K562 (cell line): ENCODE measurements at regions not wholly inside any gene's neighbourhood (a gene's known extent, or its start where the extent isn't known, plus 50 kb on each side); places are given as distances from the start of the nearest gene placed in this dataset.
"Not testable (repeated sequence)": the region's sequence is repeated elsewhere in the genome, so short reads cannot be mapped to it uniquely, and the experiment has no call there.

ENCODE experiments used
- ATAC-seq: fragments of 200-7000 bp; cut with Tn5 transposase; 3 replicates; pipeline ENCODE4 v1.9.1; 2020; ENCODE audit warnings: moderate library complexity
- BruUV-seq: library from RNA; stranded (reverse); fragments of 400-500 nt; replicated peaks from 2 replicates; lab custom pipeline; 2021; lab: Mats Ljungman, UMichigan
- CTCF ChIA-PET: fragments of 300-600 bp; formaldehyde crosslinking; extraction: SDS; loops from one replicate; lab custom pipeline; 2021; ENCODE audit warnings: low intra/inter-chr PET ratio; lab: Yijun Ruan, JAX
- POLR2A ChIA-PET: fragments of 300-600, 350-650 bp; sonication (Branson Sonifier 250); formaldehyde crosslinking; extraction: SDS; loops from one replicate; lab custom pipeline; 2021; ENCODE audit warnings: antibody characterized with exemption, inconsistent platforms; lab: Yijun Ruan, JAX
- DNase-seq, 4 experiments: peaks; one replicate each; pipeline versions ENCODE4 v3.0.0 to v3.0.0-alpha.2; 2011 to 2018; ENCODE audit warnings: low spot score in 3 of 4, mixed read lengths in 3 of 4; ENCODE audit errors: extremely low read depth in 1 of 4
- FAIRE-seq: peaks from 2 replicates; lab custom pipeline; 2011; peaks lifted over from hg19 to GRCh38; lab: Jason Lieb, UNC
- H2AFZ ChIP-seq: 2 replicates; pipeline ENCODE4 v1.6.0; 2011; ENCODE audit warnings: low read depth, low read length, control low read depth, inconsistent platforms
- H3K27ac ChIP-seq: fragments of 200-600 bp; 3 replicates; pipeline ENCODE4 v1.8.0; 2011; ENCODE audit warnings: low read depth, mild to moderate bottlenecking, control low read depth, inconsistent platforms, low read length, moderate library complexity, mixed read lengths; ENCODE audit errors: extremely low read depth
- H3K27me3 ChIP-seq, 2 experiments: fragments of 300-600 bp in 1 of 2; 2 replicates in 1 of 2; 3 replicates in 1 of 2; pipeline versions ENCODE4 v1.6.0 to v1.8.0; 2011; ENCODE audit warnings: inconsistent platforms in 2 of 2, low read length in 2 of 2, mild to moderate bottlenecking in 1 of 2, mixed read lengths in 1 of 2, moderate library complexity in 1 of 2; ENCODE audit not compliant: control insufficient read depth in 2 of 2, insufficient read depth in 2 of 2
- H3K36me3 ChIP-seq: fragments of 300-600 bp; 3 replicates; pipeline ENCODE4 v1.8.0; 2011; ENCODE audit warnings: mild to moderate bottlenecking, low read length, inconsistent platforms; ENCODE audit not compliant: control insufficient read depth, insufficient read depth
- H3K4me1 ChIP-seq, 2 experiments: fragments of 200-600 bp in 1 of 2; replicated peaks in 1 of 2; 2 replicates in 1 of 2; 3 replicates in 1 of 2; pipeline versions ENCODE4 v1.5.1 to v1.8.0; 2011; ENCODE audit warnings: inconsistent platforms in 2 of 2, low read length in 2 of 2, mild to moderate bottlenecking in 1 of 2, mixed read lengths in 1 of 2, moderate library complexity in 1 of 2; ENCODE audit not compliant: control insufficient read depth in 2 of 2, insufficient read depth in 2 of 2
- H3K4me2 ChIP-seq: 2 replicates; pipeline ENCODE4 v1.6.1; 2011; ENCODE audit warnings: low read length, control low read depth, inconsistent platforms, mixed read lengths; ENCODE audit not compliant: insufficient read depth
- H3K4me3 ChIP-seq: fragments of 200-600 bp; sonication (generic), shearing (Covaris generic); 2 replicates; pipeline ENCODE4 v1.5.1; 2016; ENCODE audit warnings: control low read depth, inconsistent platforms
- H3K79me2 ChIP-seq: fragments of 200-600 bp; 3 replicates; pipeline ENCODE4 v1.8.0; 2011; ENCODE audit warnings: low read length, inconsistent platforms; ENCODE audit not compliant: control insufficient read depth, insufficient read depth
- H3K9ac ChIP-seq, 2 experiments: 2 replicates each; pipeline versions ENCODE4 v1.6.0 to v1.6.1; 2011; ENCODE audit warnings: low read depth in 2 of 2, low read length in 2 of 2, control low read depth in 1 of 2, inconsistent platforms in 1 of 2, mild to moderate bottlenecking in 1 of 2, mixed read lengths in 1 of 2; ENCODE audit not compliant: insufficient read depth in 1 of 2
- H3K9me1 ChIP-seq: one replicate; pipeline ENCODE4 v1.6.0; 2011; ENCODE audit warnings: inconsistent platforms, mild to moderate bottlenecking, low read length, moderate library complexity; ENCODE audit not compliant: control insufficient read depth, insufficient read depth
- H3K9me3 ChIP-seq: replicated peaks from 2 replicates; pipeline ENCODE4 v1.5.1; 2011; ENCODE audit warnings: low read depth, low read length, inconsistent platforms; ENCODE audit not compliant: control insufficient read depth, insufficient read depth
- H4K20me1 ChIP-seq: replicated peaks from 2 replicates; pipeline ENCODE4 v1.6.1; 2011; ENCODE audit warnings: low read length, inconsistent platforms, mixed read lengths; ENCODE audit not compliant: control insufficient read depth, insufficient read depth
- BCOR ChIP-seq: fragments of 450-650 bp; IDR thresholded peaks from 2 replicates; pipeline ENCODE4 v1.6.1; 2016
- CBX3 ChIP-seq, 2 experiments: IDR thresholded peaks; 1 replicate in 1 of 2; 2 replicates in 1 of 2; pipeline ENCODE4 v1.6.1; 2012; ENCODE audit warnings: inconsistent platforms in 2 of 2, low read length in 2 of 2, borderline replicate concordance in 1 of 2, control low read depth in 1 of 2
- E2F8 ChIP-seq: fragments of 450-650 bp; IDR thresholded peaks from 2 replicates; pipeline ENCODE4 v1.7.1; 2018; ENCODE audit warnings: mild to moderate bottlenecking, low read depth; ENCODE audit not compliant: partially characterized antibody
- MTA1 ChIP-seq: fragments of 450-650 bp; IDR thresholded peaks from 2 replicates; pipeline ENCODE4 v1.6.1; 2017; ENCODE audit warnings: borderline replicate concordance
- PREB ChIP-seq: sonication (generic); formaldehyde crosslinking; IDR thresholded peaks from 2 replicates; pipeline ENCODE4 v1.8.1; 2023; ENCODE audit warnings: mild to moderate bottlenecking, missing genetic modification reagents
- THAP12 ChIP-seq: fragments of 250-450 bp; sonication (Bioruptor Pico); IDR thresholded peaks from 2 replicates; pipeline ENCODE4 v1.9.0; 2021; ENCODE audit warnings: mild to moderate bottlenecking, inconsistent platforms
- ZBED1 ChIP-seq: IDR thresholded peaks from 2 replicates; pipeline ENCODE4 v1.6.1; 2014
- ZNF121 ChIP-seq: sonication (generic); formaldehyde crosslinking; conservative IDR thresholded peaks from 2 replicates; pipeline ENCODE4 v1.8.0; 2022; ENCODE audit warnings: missing genetic modification reagents
- ZNF146 ChIP-seq: IDR thresholded peaks from one replicate; pipeline ENCODE4 v1.6.1; 2018; ENCODE audit warnings: missing compliant biosample characterization; ENCODE audit not compliant: unreplicated experiment
- WGBS: fragments of 100-300 bp; shearing (Covaris generic); methylation state at CpG from one replicate; pipeline ENCODE4 v1.1.6; 2016; ENCODE audit warnings: low coverage, mixed read lengths; ENCODE audit not compliant: insufficient coverage; ENCODE audit errors: missing lambda C conversion rate; 5-methylcytosine and 5-hydroxymethylcytosine counted together
- in situ Hi-C: fragments of 300-500 bp; cut with MboI; formaldehyde crosslinking; loops from 4 replicates; pipeline ENCODE4 v1.15.0; 2018; ENCODE audit warnings: inconsistent platforms, mixed read lengths
- intact Hi-C: fragments of 100-400 bp; cut with micrococcal nuclease; formaldehyde crosslinking; loops from 2 replicates; pipeline ENCODE4 v1.14.2; 2022

GRCh38 chr5:25289766-25290165, 645.0 kb upstream of the CDH10 start:
- H3K9me3 ChIP-seq, H3K36me3 ChIP-seq, H3K9ac ChIP-seq, H3K9me1 ChIP-seq, H3K4me1 ChIP-seq, H3K4me2 ChIP-seq, BruUV-seq, H2AFZ ChIP-seq, H3K27me3 ChIP-seq, intact Hi-C loops, H3K79me2 ChIP-seq, POLR2A ChIA-PET, H4K20me1 ChIP-seq, FAIRE-seq, CTCF ChIA-PET, H3K4me3 ChIP-seq, DNase-seq, ATAC-seq, H3K27ac ChIP-seq, in situ Hi-C loops: not testable (repeated sequence)
- WGBS, result 4% methylated on average over 1 of the region's 2 CpGs
- TF ChIP-seq ZNF146, result peak; percentile 57

- no peak for ATAC-seq
- no TSS peak for BruUV-seq
- intact Hi-C loops (no loop called here), in situ Hi-C loops (no loop called here)
- Histone ChIP-seq H3K9ac (no peak overlapping the region), H3K27me3 (no peaks in the 10 kb centered on the region), H3K4me3 (no peak overlapping the region), H4K20me1 (no peaks in the 10 kb centered on the region), H2AFZ (no peak overlapping the region), H3K9me3 (no peaks in the 10 kb centered on the region), H3K79me2 (no peaks in the 10 kb centered on the region), H3K36me3 (no peaks in the 10 kb centered on the region), H3K27ac (no peak overlapping the region), H3K4me1 (no peaks in the 10 kb centered on the region), H3K4me2 (no peak overlapping the region), H3K9me1 (no peaks in the 10 kb centered on the region)
- WGBS, result 0% methylated on average over 3 of the region's 3 CpGs
- ChIA-PET POLR2A (no interaction called here), CTCF (no interaction called here)
- no peak for DNase-seq
- FAIRE-seq, result no peak
- TF ChIP-seq MTA1, result no peak
- TF ChIP-seq E2F8, result no peak
- TF ChIP-seq PREB (CRISPR knock-in tag), result no peak
- no peak for TF ChIP-seq ZBED1
- TF ChIP-seq THAP12 (CRISPR knock-in tag), result no peak
- no peak for TF ChIP-seq ZNF121 (CRISPR knock-in tag)
- no peak for TF ChIP-seq BCOR
- no peak for TF ChIP-seq CBX3 (IDR thresholded peaks at IDR 0.05; ENCODE audit: borderline replicate concordance in 1 of 2, low read length in 2 of 2)
These were observed 641.5 kb upstream of the CDH10 start for GRCh38 chr5:25286319-25286718.
